T-helper 2 cell treated with Interferon-gamma antibody and Interleukin-4, amounts not matched to agents 5 μg/mL and 100 μg/mL, for 36 hours (primary cell): ENCODE measurements at regions not wholly inside any gene's neighbourhood (a gene's known extent, or its start where the extent isn't known, plus 50 kb on each side); places are given as distances from the start of the nearest gene placed in this dataset.

Experiments used
- DNase-seq: peaks from one replicate; pipeline ENCODE4 v3.0.0; 2021; ENCODE audit warnings: low spot score
- H3K27ac Mint-ChIP-seq: one replicate; pipeline ENCODE4 v1.8.0; 2021; ENCODE audit warnings: mild to moderate bottlenecking, mixed read lengths
- H3K27me3 Mint-ChIP-seq: one replicate; pipeline ENCODE4 v1.8.0; 2021; ENCODE audit warnings: low read depth, mixed read lengths
- H3K36me3 Mint-ChIP-seq: one replicate; pipeline ENCODE4 v1.8.0; 2021; ENCODE audit warnings: low read depth, mixed read lengths
- H3K4me1 Mint-ChIP-seq: one replicate; pipeline ENCODE4 v1.8.0; 2021; ENCODE audit warnings: low read depth, mixed read lengths
- H3K4me3 Mint-ChIP-seq: one replicate; pipeline ENCODE4 v1.8.0; 2022; ENCODE audit warnings: mild to moderate bottlenecking, moderate library complexity, mixed read lengths
- H3K9me3 Mint-ChIP-seq: one replicate; pipeline ENCODE4 v1.8.0; 2021; ENCODE audit warnings: mixed read lengths

- no peaks in the 10 kb centered on the region for H3K27me3 Mint-ChIP-seq
- H3K4me1 Mint-ChIP-seq, result no peaks in the 10 kb centered on the region
- no peak overlapping the region for H3K27ac Mint-ChIP-seq
- no peak overlapping the region for H3K4me3 Mint-ChIP-seq
- no peaks in the 10 kb centered on the region for H3K36me3 Mint-ChIP-seq
- no peaks in the 10 kb centered on the region for H3K9me3 Mint-ChIP-seq
- no peak for DNase-seq
These were observed 96.2 kb upstream of the SEMA6D start for GRCh38 chr15:47620960-47621681.

- H3K27me3 Mint-ChIP-seq, result no peaks in the 10 kb centered on the region
- no peak overlapping the region for H3K27ac Mint-ChIP-seq
- H3K4me3 Mint-ChIP-seq, result no peak overlapping the region
- no peaks in the 10 kb centered on the region for H3K4me1 Mint-ChIP-seq
- no peaks in the 10 kb centered on the region for H3K36me3 Mint-ChIP-seq
- no peaks in the 10 kb centered on the region for H3K9me3 Mint-ChIP-seq
- DNase-seq, result no peak
These were observed 95.2 kb upstream of the SEMA6D start for GRCh38 chr15:47622055-47622454.

GRCh38 chr15:47624503-47624902, 92.8 kb upstream of the SEMA6D start:
- Mint-ChIP-seq H3K27ac (no peak overlapping the region), H3K36me3 (no peaks in the 10 kb centered on the region), H3K4me3 (no peak overlapping the region), H3K9me3 (no peaks in the 10 kb centered on the region), H3K27me3 (no peaks in the 10 kb centered on the region), H3K4me1 (no peaks in the 10 kb centered on the region)
- DNase-seq, result no peak

- DNase-seq, result no peak
- Mint-ChIP-seq H3K4me3 (no peak overlapping the region), H3K36me3 (no peaks in the 10 kb centered on the region), H3K9me3 (peaks cover 3% of the 10 kb centered on the region), H3K27me3 (no peaks in the 10 kb centered on the region), H3K27ac (no peak overlapping the region), H3K4me1 (no peaks in the 10 kb centered on the region)
These were observed 78.3 kb upstream of the SEMA6D start for GRCh38 chr15:47639042-47639441.

- no peak for DNase-seq
- H3K9me3 Mint-ChIP-seq, result no peaks in the 10 kb centered on the region
- no peak overlapping the region for H3K27ac Mint-ChIP-seq
- no peaks in the 10 kb centered on the region for H3K4me1 Mint-ChIP-seq
- H3K4me3 Mint-ChIP-seq, result no peak overlapping the region
- no peaks in the 10 kb centered on the region for H3K27me3 Mint-ChIP-seq
- H3K36me3 Mint-ChIP-seq, result no peaks in the 10 kb centered on the region
These were observed 77.2 kb upstream of the SEMA6D start for GRCh38 chr15:47640079-47640478.

- H3K4me1 Mint-ChIP-seq, result no peaks in the 10 kb centered on the region
- no peaks in the 10 kb centered on the region for H3K9me3 Mint-ChIP-seq
- no peak for DNase-seq
- H3K27ac Mint-ChIP-seq, result no peak overlapping the region
- no peaks in the 10 kb centered on the region for H3K36me3 Mint-ChIP-seq
- H3K4me3 Mint-ChIP-seq, result no peak overlapping the region
- no peaks in the 10 kb centered on the region for H3K27me3 Mint-ChIP-seq
These were observed 76.4 kb upstream of the SEMA6D start for GRCh38 chr15:47640901-47641300.

GRCh38 chr15:47644722-47645121, 72.6 kb upstream of the SEMA6D start:
- Mint-ChIP-seq H3K4me1 (no peaks in the 10 kb centered on the region), H3K4me3 (no peak overlapping the region), H3K9me3 (no peaks in the 10 kb centered on the region), H3K27me3 (no peaks in the 10 kb centered on the region), H3K27ac (no peak overlapping the region), H3K36me3 (no peaks in the 10 kb centered on the region)
- DNase-seq, result no peak

- Mint-ChIP-seq H3K4me3 (no peak overlapping the region), H3K27ac (no peak overlapping the region), H3K4me1 (no peaks in the 10 kb centered on the region), H3K9me3 (no peaks in the 10 kb centered on the region), H3K36me3 (no peaks in the 10 kb centered on the region), H3K27me3 (no peaks in the 10 kb centered on the region)
- DNase-seq, result no peak
These were observed 66.7 kb upstream of the SEMA6D start for GRCh38 chr15:47650564-47650963.

- Mint-ChIP-seq H3K27ac (no peak overlapping the region), H3K4me1 (no peaks in the 10 kb centered on the region), H3K9me3 (no peaks in the 10 kb centered on the region), H3K4me3 (no peak overlapping the region), H3K27me3 (no peaks in the 10 kb centered on the region), H3K36me3 (no peaks in the 10 kb centered on the region)
- no peak for DNase-seq
These were observed 65.0 kb upstream of the SEMA6D start for GRCh38 chr15:47652328-47652727.

GRCh38 chr15:47652844-47653243, 64.5 kb upstream of the SEMA6D start:
- Mint-ChIP-seq H3K9me3 (no peaks in the 10 kb centered on the region), H3K27ac (no peak overlapping the region), H3K4me1 (no peaks in the 10 kb centered on the region), H3K27me3 (no peaks in the 10 kb centered on the region), H3K4me3 (no peak overlapping the region), H3K36me3 (no peaks in the 10 kb centered on the region)
- no peak for DNase-seq

GRCh38 chr15:47661661-47662180, 55.6 kb upstream of the SEMA6D start:
- Mint-ChIP-seq H3K36me3 (no peaks in the 10 kb centered on the region), H3K4me3 (no peak overlapping the region), H3K9me3 (no peaks in the 10 kb centered on the region), H3K4me1 (no peaks in the 10 kb centered on the region), H3K27ac (no peak overlapping the region), H3K27me3 (no peaks in the 10 kb centered on the region)
- DNase-seq, result no peak

- no peak for DNase-seq
- Mint-ChIP-seq H3K27ac (no peak overlapping the region), H3K4me3 (no peak overlapping the region), H3K27me3 (no peaks in the 10 kb centered on the region), H3K4me1 (no peaks in the 10 kb centered on the region), H3K36me3 (no peaks in the 10 kb centered on the region), H3K9me3 (no peaks in the 10 kb centered on the region)
These were observed 54.2 kb upstream of the SEMA6D start for GRCh38 chr15:47663101-47663500.
